ENCODE measurements at regions not wholly inside any gene's neighbourhood (a gene's known extent, or its start where the extent isn't known, plus 50 kb on each side); places are given as distances from the start of the nearest gene placed in this dataset.

GRCh38 chr9:31774571-31774970 is 609.9 kb upstream of the ACO1 start:
- Histone ChIP-seq H3K36me3 (replicated peaks; ENCODE audit: low read depth, low read length) (no peaks in the 10 kb centered on the region), H3K9me3 (ENCODE audit: insufficient read depth, low read length) (no peaks in the 10 kb centered on the region), H2AFZ (ENCODE audit: low read depth, low read length) (no peak overlapping the region), H3K27ac (ENCODE audit: low read length) (no peak overlapping the region), H4K20me1 (ENCODE audit: insufficient read depth, low read length) (no peaks in the 10 kb centered on the region), H3K79me2 (ENCODE audit: low read length) (no peaks in the 10 kb centered on the region), H3K27me3 (ENCODE audit: low read depth, low read length) (no peaks in the 10 kb centered on the region), H3K4me3 (ENCODE audit: low read length) (no peak overlapping the region), H3K4me2 (ENCODE audit: low read length) (no peak overlapping the region), H3K4me1 (ENCODE audit: low read length) (no peaks in the 10 kb centered on the region), H3K9ac (ENCODE audit: low read length) (no peak overlapping the region)
- TF ChIP-seq EZH2phosphoT487 (IDR thresholded peaks at IDR 0.05; ENCODE audit: low read depth) (no peak), CTCF (IDR thresholded peaks at IDR 0.05; ENCODE audit: low read depth, low read length) (no peak)

- H2AFZ ChIP-seq (ENCODE audit: low read depth, low read length): no peak overlapping the region
Observed at GRCh38 chr9:31776471-31776870, 608.0 kb upstream of the ACO1 start.

GRCh38 chr9:31783491-31783890 is 601.0 kb upstream of the ACO1 start:
- no peaks in the 10 kb centered on the region for H3K79me2 ChIP-seq (ENCODE audit: low read length)
- no peak overlapping the region for H3K27ac ChIP-seq (ENCODE audit: low read length)
- peaks cover 3% of the 10 kb centered on the region for H3K36me3 ChIP-seq (replicated peaks; ENCODE audit: low read depth, low read length)
- TF ChIP-seq CTCF (IDR thresholded peaks at IDR 0.05; ENCODE audit: low read depth, low read length) (no peak), EZH2phosphoT487 (IDR thresholded peaks at IDR 0.05; ENCODE audit: low read depth) (no peak)
- no peaks in the 10 kb centered on the region for H3K27me3 ChIP-seq (ENCODE audit: low read depth, low read length)
- no peak overlapping the region for H3K4me3 ChIP-seq (ENCODE audit: low read length)
- H3K4me1 ChIP-seq (ENCODE audit: low read length): no peaks in the 10 kb centered on the region
- no peak overlapping the region for H3K4me2 ChIP-seq (ENCODE audit: low read length)
- H3K9me3 ChIP-seq (ENCODE audit: insufficient read depth, low read length): peaks cover 21% of the 10 kb centered on the region; the same call in 1 of the 2 replicates
- no peak overlapping the region for H3K9ac ChIP-seq (ENCODE audit: low read length)
- no peak overlapping the region for H2AFZ ChIP-seq (ENCODE audit: low read depth, low read length)
- H4K20me1 ChIP-seq (ENCODE audit: insufficient read depth, low read length): no peaks in the 10 kb centered on the region

More at GRCh38 chr9:31776471-31776870, 608.0 kb upstream of the ACO1 start:
- no peaks in the 10 kb centered on the region for H4K20me1 ChIP-seq (ENCODE audit: insufficient read depth, low read length)
- H3K36me3 ChIP-seq (replicated peaks; ENCODE audit: low read depth, low read length): peaks cover 3% of the 10 kb centered on the region
- no peak overlapping the region for H3K4me2 ChIP-seq (ENCODE audit: low read length)
- H3K9me3 ChIP-seq (ENCODE audit: insufficient read depth, low read length): peaks cover 14% of the 10 kb centered on the region; the same call in 1 of the 2 replicates
- no peaks in the 10 kb centered on the region for H3K4me1 ChIP-seq (ENCODE audit: low read length)
- H3K79me2 ChIP-seq (ENCODE audit: low read length): no peaks in the 10 kb centered on the region
- no peak overlapping the region for H3K9ac ChIP-seq (ENCODE audit: low read length)
- no peak overlapping the region for H3K27ac ChIP-seq (ENCODE audit: low read length)
- no peak overlapping the region for H3K4me3 ChIP-seq (ENCODE audit: low read length)
- no peak for TF ChIP-seq CTCF (IDR thresholded peaks at IDR 0.05; ENCODE audit: low read depth, low read length)
- no peak for TF ChIP-seq EZH2phosphoT487 (IDR thresholded peaks at IDR 0.05; ENCODE audit: low read depth)
- no peaks in the 10 kb centered on the region for H3K27me3 ChIP-seq (ENCODE audit: low read depth, low read length)

- H3K27ac ChIP-seq (ENCODE audit: low read length): no peak overlapping the region
Observed at GRCh38 chr9:31790720-31791119, 593.7 kb upstream of the ACO1 start.

More at GRCh38 chr9:31790720-31791119, 593.7 kb upstream of the ACO1 start:
- H3K9ac ChIP-seq (ENCODE audit: low read length): no peak overlapping the region
- no peaks in the 10 kb centered on the region for H3K4me1 ChIP-seq (ENCODE audit: low read length)
- no peaks in the 10 kb centered on the region for H3K36me3 ChIP-seq (replicated peaks; ENCODE audit: low read depth, low read length)
- no peaks in the 10 kb centered on the region for H4K20me1 ChIP-seq (ENCODE audit: insufficient read depth, low read length)
- H3K4me3 ChIP-seq (ENCODE audit: low read length): no peak overlapping the region
- TF ChIP-seq CTCF (IDR thresholded peaks at IDR 0.05; ENCODE audit: low read depth, low read length) (no peak), EZH2phosphoT487 (IDR thresholded peaks at IDR 0.05; ENCODE audit: low read depth) (no peak)
- H2AFZ ChIP-seq (ENCODE audit: low read depth, low read length): no peak overlapping the region
- H3K4me2 ChIP-seq (ENCODE audit: low read length): no peak overlapping the region
- no peaks in the 10 kb centered on the region for H3K27me3 ChIP-seq (ENCODE audit: low read depth, low read length)
- H3K9me3 ChIP-seq (ENCODE audit: insufficient read depth, low read length): no peaks in the 10 kb centered on the region
- no peaks in the 10 kb centered on the region for H3K79me2 ChIP-seq (ENCODE audit: low read length)
